ENCODE measurements at regions not wholly inside any gene's neighbourhood (a gene's known extent, or its start where the extent isn't known, plus 50 kb on each side); places are given as distances from the start of the nearest gene placed in this dataset.
"Not testable (repeated sequence)": the region's sequence is repeated elsewhere in the genome, so short reads cannot be mapped to it uniquely, and the experiment has no call there.

GRCh38 chr1:199058281-199058680 lies 419.4 kb downstream of the PTPRC start:
- DNase-seq, result no peak

GRCh38 chr1:199064971-199065370 lies 426.1 kb downstream of the PTPRC start:
- no peak for DNase-seq

GRCh38 chr1:199067483-199067882 lies 428.6 kb downstream of the PTPRC start:
- no peak for DNase-seq

GRCh38 chr1:199071080-199071479 lies 432.2 kb downstream of the PTPRC start:
- DNase-seq, result no peak

GRCh38 chr1:199073166-199073565 lies 434.3 kb downstream of the PTPRC start:
- no peak for DNase-seq

- DNase-seq, result no peak
Observed at GRCh38 chr1:199075792-199076191, 437.0 kb downstream of the PTPRC start.

GRCh38 chr1:199079994-199080393 lies 441.2 kb downstream of the PTPRC start:
- no peak for DNase-seq

- DNase-seq, result no peak
Observed at GRCh38 chr1:199081739-199082138, 442.9 kb downstream of the PTPRC start.

- no peak for DNase-seq
Observed at GRCh38 chr1:199082778-199083389, 444.0 kb downstream of the PTPRC start.

GRCh38 chr1:199083680-199084079 lies 444.8 kb downstream of the PTPRC start:
- DNase-seq, result no peak

- DNase-seq, result no peak
Observed at GRCh38 chr1:199084293-199084692, 445.5 kb downstream of the PTPRC start.

- no peak for DNase-seq
Observed at GRCh38 chr1:199085903-199086302, 447.1 kb downstream of the PTPRC start.

- no peak for DNase-seq
Observed at GRCh38 chr1:199087144-199087543, 448.3 kb downstream of the PTPRC start.

GRCh38 chr1:199089393-199090122 lies 450.7 kb downstream of the PTPRC start:
- no peak for DNase-seq

GRCh38 chr1:199095628-199096027 lies 456.8 kb downstream of the PTPRC start:
- not testable (repeated sequence) for DNase-seq

GRCh38 chr1:199096591-199096990 lies 457.8 kb downstream of the PTPRC start:
- no peak for DNase-seq

GRCh38 chr1:199098468-199098867 lies 459.6 kb downstream of the PTPRC start:
- DNase-seq, result no peak

GRCh38 chr1:199101139-199101538 lies 462.3 kb downstream of the PTPRC start:
- DNase-seq, result no peak

GRCh38 chr1:199101635-199102034 lies 462.8 kb downstream of the PTPRC start:
- no peak for DNase-seq

- DNase-seq, result no peak
Observed at GRCh38 chr1:199102239-199102638, 463.4 kb downstream of the PTPRC start.

- no peak for DNase-seq
Observed at GRCh38 chr1:199109160-199109559, 470.3 kb downstream of the PTPRC start.

- DNase-seq, result no peak
Observed at GRCh38 chr1:199112365-199112764, 473.5 kb downstream of the PTPRC start.

GRCh38 chr1:199113265-199113869 lies 474.5 kb downstream of the PTPRC start:
- DNase-seq, result peak; percentile 1

- no peak for DNase-seq
Observed at GRCh38 chr1:199116488-199116887, 477.6 kb downstream of the PTPRC start.

Measured in NCI-H1105 (cell line).